Endothelial cell of umbilical vein (primary cell): ENCODE measurements at regions not wholly inside any gene's neighbourhood (a gene's known extent, or its start where the extent isn't known, plus 50 kb on each side); places are given as distances from the start of the nearest gene placed in this dataset.

Experiments
- BruUV-seq: library from RNA; stranded (reverse); fragments of 400-500 nt; replicated peaks from 2 replicates; lab custom pipeline; 2021; lab: Mats Ljungman, UMichigan
- CTCF ChIA-PET: fragments of 300-600, 350-600 bp; sonication (Branson Sonifier 250); formaldehyde crosslinking; loops from one replicate; lab custom pipeline; 2021; ENCODE audit warnings: antibody characterized with exemption, inconsistent platforms; lab: Charles Lee
- POLR2A ChIA-PET: fragments of 300-600, 350-600 bp; sonication (Branson Sonifier 250); formaldehyde crosslinking; loops from one replicate; lab custom pipeline; 2021; ENCODE audit warnings: antibody characterized with exemption, inconsistent platforms; lab: Charles Lee
- DNase-seq: peaks from one replicate; pipeline ENCODE4 v3.0.0-alpha.2; 2011; ENCODE audit warnings: low read depth, low spot score
- FAIRE-seq: peaks from 2 replicates; lab custom pipeline; 2011; peaks lifted over from hg19 to GRCh38; lab: Jason Lieb, UNC
- H2AFZ ChIP-seq: 2 replicates; pipeline ENCODE4 v1.6.0; 2012; ENCODE audit warnings: low read depth, low read length, control low read depth, inconsistent platforms
- H3K27ac ChIP-seq: 2 replicates; pipeline ENCODE4 v1.5.1; 2011; ENCODE audit warnings: low read depth, mild to moderate bottlenecking, control low read depth, low read length, moderate library complexity; ENCODE audit not compliant: insufficient read depth
- H3K27me3 ChIP-seq, 2 experiments: 2 replicates each; pipeline versions ENCODE4 v1.6.0 to v1.6.1; 2011; ENCODE audit warnings: low read length in 2 of 2, mixed read lengths in 1 of 2; ENCODE audit not compliant: control insufficient read depth in 2 of 2, insufficient read depth in 2 of 2
- H3K36me3 ChIP-seq, 2 experiments: 2 replicates in 1 of 2; 3 replicates in 1 of 2; pipeline ENCODE4 v1.5.1; 2011; ENCODE audit warnings: low read length in 2 of 2, mild to moderate bottlenecking in 1 of 2, moderate library complexity in 1 of 2; ENCODE audit not compliant: control insufficient read depth in 2 of 2, insufficient read depth in 2 of 2; ENCODE audit errors: extremely low read depth in 1 of 2
- H3K4me1 ChIP-seq: 3 replicates; pipeline ENCODE4 v1.5.1; 2011; ENCODE audit warnings: mild to moderate bottlenecking, low read length; ENCODE audit not compliant: control insufficient read depth, insufficient read depth; ENCODE audit errors: extremely low read depth
- H3K4me2 ChIP-seq: 2 replicates; pipeline ENCODE4 v1.6.1; 2011; ENCODE audit warnings: low read length, control low read depth, mixed read lengths; ENCODE audit not compliant: insufficient read depth
- H3K4me3 ChIP-seq, 3 experiments: fragments of 200-600 bp in 1 of 3; sonication (generic), shearing (Covaris generic) in 1 of 3; replicated peaks in 1 of 3; 2 replicates each; pipeline ENCODE4 v1.5.1; 2011 to 2016; ENCODE audit warnings: control low read depth in 3 of 3, low read length in 3 of 3, mild to moderate bottlenecking in 2 of 3, inconsistent platforms in 1 of 3, low read depth in 1 of 3, moderate library complexity in 1 of 3; ENCODE audit not compliant: insufficient read depth in 1 of 3
- H3K79me2 ChIP-seq: 2 replicates; pipeline ENCODE4 v1.6.0; 2012; ENCODE audit warnings: low read length, inconsistent platforms; ENCODE audit not compliant: control insufficient read depth, insufficient read depth
- H3K9ac ChIP-seq: replicated peaks from 2 replicates; pipeline ENCODE3; 2011; ENCODE audit warnings: low read length, control low read depth; ENCODE audit not compliant: insufficient read depth; ENCODE audit errors: extremely low read depth
- H3K9me1 ChIP-seq: replicated peaks from 3 replicates; pipeline ENCODE4 v1.6.0; 2011; ENCODE audit warnings: mild to moderate bottlenecking, low read length; ENCODE audit not compliant: control insufficient read depth, insufficient read depth; ENCODE audit errors: extremely low read depth
- H3K9me3 ChIP-seq: replicated peaks from 2 replicates; pipeline ENCODE4 v1.5.1; 2012; ENCODE audit warnings: low read length, inconsistent platforms; ENCODE audit not compliant: control insufficient read depth, insufficient read depth
- H4K20me1 ChIP-seq: replicated peaks from 2 replicates; pipeline ENCODE3; 2011; ENCODE audit warnings: mild to moderate bottlenecking, low read length; ENCODE audit not compliant: control insufficient read depth, insufficient read depth; ENCODE audit errors: extremely low read depth
- CTCF ChIP-seq, 2 donors: IDR thresholded peaks; 1 replicate in 1 of 2; 2 replicates in 1 of 2; pipeline ENCODE4 v1.5.1; 2011; ENCODE audit warnings: low read length in 2 of 2, mild to moderate bottlenecking in 2 of 2, moderate library complexity in 2 of 2, control low read depth in 1 of 2, inconsistent platforms in 1 of 2, low read depth in 1 of 2; ENCODE audit not compliant: insufficient read depth in 1 of 2; ENCODE audit errors: extremely low read depth in 1 of 2
- EZH2 ChIP-seq: IDR thresholded peaks from 2 replicates; pipeline ENCODE4 v1.6.1; 2012; ENCODE audit warnings: borderline replicate concordance, low read depth, mild to moderate bottlenecking, moderate library complexity, low read length, inconsistent platforms; ENCODE audit not compliant: severe bottlenecking
- FOS ChIP-seq: IDR thresholded peaks from 2 replicates; pipeline ENCODE4 v1.6.1; 2011; ENCODE audit warnings: mild to moderate bottlenecking, low read length, moderate library complexity, borderline replicate concordance; ENCODE audit not compliant: insufficient read depth
- GATA2 ChIP-seq: IDR thresholded peaks from 2 replicates; pipeline ENCODE4 v1.7.0; 2011; ENCODE audit warnings: low read depth, mild to moderate bottlenecking, moderate library complexity, mixed read lengths, low read length; ENCODE audit not compliant: insufficient read length, insufficient read depth
- JUN ChIP-seq: IDR thresholded peaks from 2 replicates; pipeline ENCODE4 v1.6.1; 2011; ENCODE audit warnings: borderline replicate concordance, low read depth; ENCODE audit not compliant: insufficient read length, insufficient read depth
- MAX ChIP-seq: IDR thresholded peaks from 2 replicates; pipeline ENCODE4 v1.6.1; 2011; ENCODE audit not compliant: insufficient read depth, insufficient read length
- MYC ChIP-seq: IDR thresholded peaks from one replicate; pipeline ENCODE4 v1.6.1; 2011; ENCODE audit warnings: mild to moderate bottlenecking, low read depth, low read length
- POLR2A ChIP-seq: IDR thresholded peaks from 2 replicates; pipeline ENCODE4 v1.6.1; 2012; ENCODE audit warnings: low read depth, mild to moderate bottlenecking, control low read depth, low read length
- POLR2AphosphoS5 ChIP-seq: IDR thresholded peaks from 2 replicates; pipeline ENCODE4 v1.6.1; 2012; ENCODE audit warnings: low read depth, mild to moderate bottlenecking, control low read depth, low read length, moderate library complexity; ENCODE audit not compliant: insufficient read depth
- dilution Hi-C: fragments of 300-500 bp; cut with MboI; formaldehyde crosslinking; loops from one replicate; pipeline ENCODE4 v1.15.0; 2019; ENCODE audit warnings: low sequenced_read_pairs; ENCODE audit not compliant: extremely low pct_ligation_motif_present
- intact Hi-C: fragments of 100-400 bp; cut with micrococcal nuclease; formaldehyde crosslinking; loops from one replicate; pipeline ENCODE4 v1.10.0; 2022

GRCh38 chr2:172244419-172245130 lies 141.9 kb upstream of the DLX2 start:
- intact Hi-C loops: no loop called here
- POLR2A ChIA-PET: no interaction called here

More at GRCh38 chr2:172244419-172245130, 141.9 kb upstream of the DLX2 start:
- Histone ChIP-seq H3K4me3 (no peak overlapping the region), H3K27ac (no peak overlapping the region), H3K27me3 (no peaks in the 10 kb centered on the region), H3K36me3 (no peaks in the 10 kb centered on the region), H3K4me2 (no peak overlapping the region), H3K9me3 (no peaks in the 10 kb centered on the region), H3K9ac (no peak overlapping the region), H3K9me1 (no peaks in the 10 kb centered on the region), H4K20me1 (no peaks in the 10 kb centered on the region), H3K79me2 (no peaks in the 10 kb centered on the region), H3K4me1 (peaks cover 54% of the 10 kb centered on the region), H2AFZ (no peak overlapping the region)
- dilution Hi-C loops: no loop called here
- CTCF ChIA-PET: interaction anchor here (1.1 to 1.6 kb wide), 2 partner anchors 36 to 72 kb away, joined by 3 to 4 read pairs; no protein-coding TSS in a partner anchor
- no peak for TF ChIP-seq GATA2
- no peak for TF ChIP-seq MAX
- no peak for TF ChIP-seq CTCF (IDR thresholded peaks at IDR 0.05; ENCODE audit: extremely low read depth in 1 of 2, insufficient read depth in 1 of 2, low read depth in 1 of 2, low read length in 2 of 2)
- TF ChIP-seq MYC: no peak
- TF ChIP-seq EZH2: no peak
- TF ChIP-seq JUN: no peak
- no peak for TF ChIP-seq POLR2AphosphoS5
- no peak for TF ChIP-seq FOS
- no peak for TF ChIP-seq POLR2A
- DNase-seq: no peak
- no TSS peak for BruUV-seq
- FAIRE-seq: no peak
